ENCODE measurements at regions not wholly inside any gene's neighbourhood (a gene's known extent, or its start where the extent isn't known, plus 50 kb on each side); places are given as distances from the start of the nearest gene placed in this dataset.
"Not testable (repeated sequence)": the region's sequence is repeated elsewhere in the genome, so short reads cannot be mapped to it uniquely, and the experiment has no call there.

- DNase-seq (ENCODE audit: low read depth in 3 of 3, low spot score in 2 of 3), result not testable (repeated sequence)
Measured at GRCh38 chr1:199032479-199032878, 393.6 kb downstream of the PTPRC start.

DNA sequence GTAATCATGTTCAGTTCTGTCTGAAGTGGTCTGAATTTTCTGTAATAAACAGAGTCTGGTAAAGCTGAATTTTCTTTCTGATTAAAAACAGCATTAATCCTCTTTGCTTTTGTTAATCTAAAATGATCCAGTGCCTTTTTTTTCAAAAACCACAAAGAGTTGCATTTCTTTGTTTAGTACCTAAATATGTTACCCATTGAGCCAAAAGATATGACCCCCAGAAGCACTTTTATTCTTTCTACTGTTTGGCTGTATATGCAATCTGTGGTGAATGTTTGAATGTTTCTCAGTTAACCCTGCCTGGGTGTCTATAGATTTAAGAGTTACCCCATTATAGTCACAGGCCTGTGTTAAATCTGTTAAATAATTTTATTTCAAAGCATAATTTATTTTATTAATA is 394.8 kb downstream of the PTPRC start:
- DNase-seq (ENCODE audit: low read depth in 3 of 3, low spot score in 2 of 3), result no peak

- DNase-seq (ENCODE audit: low read depth in 3 of 3, low spot score in 2 of 3), result no peak
Measured at GRCh38 chr1:199038156-199038555, 399.3 kb downstream of the PTPRC start.

DNA sequence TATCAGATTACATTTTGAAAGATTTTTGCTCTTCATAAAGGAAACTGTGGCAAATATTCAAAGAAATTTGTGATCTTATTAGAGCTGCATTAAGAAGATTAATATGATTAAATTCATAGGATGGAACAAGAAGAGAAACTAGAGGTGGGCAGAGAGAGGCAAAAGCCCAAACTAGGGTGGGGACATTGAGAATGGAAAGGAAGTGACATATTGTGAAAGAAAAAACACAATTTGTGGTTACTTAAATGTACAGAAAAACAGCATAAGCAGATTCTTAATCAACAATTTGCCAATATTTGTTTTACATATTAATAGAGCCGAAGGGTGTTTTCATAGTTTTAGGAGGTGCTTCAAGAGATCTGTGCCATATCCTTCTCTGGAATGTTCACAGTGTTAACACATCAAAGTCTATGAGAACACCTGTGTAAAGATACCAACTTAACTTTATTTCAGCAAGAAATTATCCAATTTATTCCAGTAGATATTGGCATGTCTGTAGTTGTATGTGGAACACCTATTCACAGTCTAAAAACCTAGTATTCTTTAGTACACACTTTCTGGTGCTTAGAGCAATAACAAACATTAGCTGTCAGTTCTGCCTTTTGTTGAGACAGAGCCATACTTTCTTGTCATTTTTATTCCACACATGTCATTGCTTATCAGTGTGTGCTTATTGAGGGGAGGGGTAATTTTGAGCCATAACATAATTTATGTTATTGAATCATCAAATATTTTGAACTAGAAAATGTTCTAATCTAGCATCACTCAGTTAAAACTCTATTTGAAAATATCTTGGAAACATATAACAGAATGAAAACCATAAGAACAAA is 401.5 kb downstream of the PTPRC start:
- DNase-seq (ENCODE audit: low read depth in 3 of 3, low spot score in 2 of 3), result no peak

DNA sequence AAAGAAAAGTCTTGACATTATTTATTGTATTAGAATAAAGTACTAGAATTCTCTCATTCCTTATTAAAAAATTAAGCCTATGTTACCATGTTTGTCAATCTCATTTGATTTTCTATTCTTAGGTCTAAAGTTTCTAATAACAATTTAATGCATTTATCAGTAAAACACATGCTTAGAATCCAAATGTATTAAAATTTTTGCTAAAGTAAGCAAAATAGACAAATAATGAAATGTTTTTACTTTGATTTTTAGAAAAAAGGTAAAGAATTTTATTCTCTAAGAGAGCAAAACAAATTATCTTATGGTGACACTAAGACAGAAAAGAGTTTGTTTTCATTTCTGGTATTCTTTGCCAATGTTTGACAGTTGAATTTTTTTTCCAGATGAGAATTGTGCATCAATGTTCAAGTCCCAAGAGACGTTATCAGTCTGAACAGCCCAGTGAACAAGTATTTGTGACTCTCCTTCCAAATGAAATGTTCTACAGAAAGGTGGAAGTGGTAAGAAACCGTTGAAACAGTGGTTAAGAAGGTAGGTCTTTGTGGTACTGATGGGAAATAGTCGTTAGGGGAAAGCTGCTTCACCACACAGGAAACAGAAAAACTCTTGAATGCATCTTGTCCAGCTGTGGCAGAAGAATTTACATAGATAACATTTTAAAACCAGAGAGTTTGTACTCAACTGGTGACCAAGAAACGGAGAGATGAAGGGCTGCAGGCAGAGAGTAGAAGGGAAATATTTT is 402.5 kb downstream of the PTPRC start:
- DNase-seq (ENCODE audit: low read depth in 3 of 3, low spot score in 2 of 3), result no peak

DNA sequence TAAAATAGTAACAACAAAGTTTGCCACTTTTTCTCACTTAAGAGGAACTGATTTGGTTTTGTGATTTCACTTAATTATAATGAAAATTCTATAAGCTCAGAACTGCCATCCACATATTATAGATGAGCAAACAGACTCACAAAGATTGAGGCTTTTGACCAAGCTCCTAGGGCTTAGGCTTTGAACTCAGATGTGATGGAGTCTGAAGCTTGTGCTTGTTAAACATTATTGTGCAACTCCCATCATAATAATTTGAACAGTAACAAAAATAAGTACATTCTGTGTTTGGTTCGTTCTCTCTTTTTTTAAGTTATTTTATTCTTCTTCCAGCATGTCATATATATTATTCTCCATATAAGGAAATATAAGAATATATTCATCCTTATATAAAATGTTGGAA is 403.4 kb downstream of the PTPRC start:
- no peak for DNase-seq (ENCODE audit: low read depth in 3 of 3, low spot score in 2 of 3)

GRCh38 chr1:199044191-199044590 is 405.4 kb downstream of the PTPRC start:
- DNase-seq (ENCODE audit: low read depth in 3 of 3, low spot score in 2 of 3), result no peak

- DNase-seq (ENCODE audit: low read depth in 3 of 3, low spot score in 2 of 3), result no peak
Measured at GRCh38 chr1:199046618-199047017, 407.8 kb downstream of the PTPRC start.

GRCh38 chr1:199054694-199055093 is 415.9 kb downstream of the PTPRC start:
- no peak for DNase-seq (ENCODE audit: low read depth in 3 of 3, low spot score in 2 of 3)

GRCh38 chr1:199057322-199057721 is 418.5 kb downstream of the PTPRC start:
- no peak for DNase-seq (ENCODE audit: low read depth in 3 of 3, low spot score in 2 of 3)

DNA sequence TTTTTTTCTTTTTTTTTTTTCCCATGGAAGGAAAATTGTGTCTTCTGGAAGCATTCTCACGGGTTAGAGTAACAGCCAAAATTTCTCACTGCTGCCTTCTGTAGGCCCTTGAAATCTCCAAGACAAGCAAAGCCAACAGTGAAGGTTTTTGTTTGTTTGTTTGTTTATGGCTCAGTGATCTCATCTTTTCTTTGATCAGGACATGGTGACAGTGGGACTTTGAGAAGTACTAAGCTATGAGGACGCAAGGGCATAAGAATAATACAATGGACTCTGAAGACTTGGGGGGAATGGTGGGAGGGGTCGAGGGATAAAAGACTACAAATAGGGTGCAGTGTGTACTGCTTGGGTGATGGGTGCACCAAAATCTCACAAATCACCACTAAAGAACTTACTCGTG is 419.4 kb downstream of the PTPRC start:
- no peak for DNase-seq (ENCODE audit: low read depth in 3 of 3, low spot score in 2 of 3)

GRCh38 chr1:199064971-199065370 is 426.1 kb downstream of the PTPRC start:
- no peak for DNase-seq (ENCODE audit: low read depth in 3 of 3, low spot score in 2 of 3)

- no peak for DNase-seq (ENCODE audit: low read depth in 3 of 3, low spot score in 2 of 3)
Measured at GRCh38 chr1:199067483-199067882, 428.6 kb downstream of the PTPRC start.

GRCh38 chr1:199071080-199071479 is 432.2 kb downstream of the PTPRC start:
- no peak for DNase-seq (ENCODE audit: low read depth in 3 of 3, low spot score in 2 of 3)

- DNase-seq (ENCODE audit: low read depth in 3 of 3, low spot score in 2 of 3), result no peak
Measured at GRCh38 chr1:199073166-199073565, 434.3 kb downstream of the PTPRC start.

DNA sequence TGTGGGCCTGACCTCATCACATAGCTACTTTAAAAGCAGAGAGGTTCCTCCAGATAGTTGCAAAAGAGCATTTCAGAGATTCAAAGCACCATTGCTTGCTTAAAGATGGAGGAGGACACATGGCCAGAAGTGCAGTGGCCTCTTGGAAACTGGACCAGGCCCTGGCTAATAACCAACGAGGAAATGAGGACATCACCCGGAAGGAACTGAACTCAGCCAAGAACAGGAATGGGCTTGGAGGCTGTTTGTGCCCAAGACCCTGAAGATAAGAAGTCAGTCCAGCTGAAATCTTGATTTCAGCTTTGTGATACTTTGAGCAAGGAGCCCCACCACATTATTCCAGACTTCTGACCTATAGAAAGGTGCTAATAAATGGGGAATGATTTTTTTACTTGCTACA is 437.0 kb downstream of the PTPRC start:
- no peak for DNase-seq (ENCODE audit: low read depth in 3 of 3, low spot score in 2 of 3)

DNA sequence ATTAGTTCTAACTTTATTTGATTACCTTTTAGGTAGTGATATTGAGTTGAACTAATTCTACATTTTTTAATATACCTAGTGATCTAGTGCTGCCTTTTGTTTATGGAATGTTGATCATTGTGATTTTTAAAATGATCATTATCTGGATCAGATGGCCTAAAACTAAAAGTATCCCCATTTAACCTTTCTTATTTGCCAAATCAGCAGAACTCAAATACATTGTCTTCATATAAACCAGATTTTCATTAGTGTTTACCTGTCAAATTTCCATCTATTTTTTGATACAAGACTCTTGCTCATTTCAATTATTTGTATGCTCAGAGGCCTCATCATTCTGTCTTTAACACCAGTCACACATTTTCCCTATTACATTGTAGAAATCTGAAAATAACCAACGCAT is 441.2 kb downstream of the PTPRC start:
- DNase-seq (ENCODE audit: low read depth in 3 of 3, low spot score in 2 of 3), result no peak

- no peak for DNase-seq (ENCODE audit: low read depth in 3 of 3, low spot score in 2 of 3)
Measured at GRCh38 chr1:199081739-199082138, 442.9 kb downstream of the PTPRC start.

DNA sequence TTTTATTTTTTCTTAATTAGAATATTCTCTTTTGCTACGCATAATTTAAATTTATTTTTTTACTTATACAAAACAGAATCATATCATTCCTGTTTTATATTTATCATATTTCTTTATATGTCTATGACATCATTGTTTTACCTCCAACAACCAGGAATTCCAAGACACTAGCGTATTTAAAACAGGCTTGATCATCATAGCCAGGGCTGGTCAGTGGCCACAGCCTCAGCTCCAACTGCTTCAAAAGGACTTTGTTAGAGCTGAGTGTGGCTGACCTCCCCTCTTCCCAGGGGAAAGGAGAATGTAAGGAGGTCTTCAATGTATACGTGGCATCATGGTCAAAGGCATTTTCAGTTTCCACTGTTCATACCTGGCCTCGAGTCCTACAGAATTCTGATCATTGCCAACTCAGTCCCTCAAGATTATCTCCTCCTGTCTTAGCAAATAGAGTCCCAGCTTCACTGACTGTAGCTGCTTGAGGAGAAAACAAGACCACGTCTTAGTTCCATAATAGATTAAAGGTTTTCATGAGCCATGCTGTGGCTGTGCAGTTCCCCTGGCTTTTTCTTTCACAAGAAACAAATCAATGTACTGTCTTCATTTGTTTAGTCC is 444.0 kb downstream of the PTPRC start:
- DNase-seq (ENCODE audit: low read depth in 3 of 3, low spot score in 2 of 3), result no peak

- no peak for DNase-seq (ENCODE audit: low read depth in 3 of 3, low spot score in 2 of 3)
Measured at GRCh38 chr1:199083680-199084079, 444.8 kb downstream of the PTPRC start.

DNA sequence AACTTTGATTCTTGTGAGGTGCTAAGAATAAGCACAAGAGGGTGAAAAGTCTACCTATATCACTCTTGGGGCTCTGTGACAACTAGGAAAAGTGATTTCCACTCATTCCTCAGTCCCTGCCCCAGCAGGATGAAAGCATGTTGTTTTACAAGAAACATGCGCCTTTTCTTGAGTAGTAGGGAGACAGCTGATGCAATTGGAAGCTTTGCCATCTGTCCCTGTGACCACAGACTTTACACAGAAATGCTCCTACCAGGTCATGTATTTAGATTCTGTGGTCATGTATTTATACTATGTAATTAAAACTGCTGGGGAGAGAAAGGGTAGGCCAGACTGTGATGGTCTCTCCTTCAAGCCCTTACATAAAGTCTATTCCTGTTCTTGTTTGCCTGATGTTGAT is 445.5 kb downstream of the PTPRC start:
- peak in 1 of 3 donors; percentile 1 for DNase-seq (ENCODE audit: low read depth in 3 of 3, low spot score in 2 of 3)

DNA sequence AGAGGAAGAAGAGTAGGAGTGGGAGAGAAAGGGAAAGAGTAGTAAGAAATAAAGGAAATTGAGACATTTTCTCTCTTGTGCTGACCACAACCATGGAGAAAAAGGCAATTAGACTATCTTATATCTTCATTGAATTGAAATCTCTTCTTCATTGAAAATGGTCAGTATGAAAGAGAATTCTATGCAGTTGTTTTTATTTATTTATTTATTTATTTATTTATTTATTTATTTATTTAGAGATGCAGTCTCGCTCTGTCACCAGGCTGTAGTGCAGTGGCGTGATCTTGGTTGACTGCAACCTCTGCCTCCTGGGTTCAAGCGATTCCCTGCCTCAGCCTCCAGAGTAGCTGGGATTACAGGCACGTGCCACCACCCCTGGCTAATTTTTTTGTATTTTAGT is 447.1 kb downstream of the PTPRC start:
- no peak for DNase-seq (ENCODE audit: low read depth in 3 of 3, low spot score in 2 of 3)
